K562 (cell line): ENCODE measurements at regions not wholly inside any gene's neighbourhood (a gene's known extent, or its start where the extent isn't known, plus 50 kb on each side); places are given as distances from the start of the nearest gene placed in this dataset.

Experiments used
- ADNP ChIP-seq: fragments of 200-800 bp; sonication (Bioruptor generic); IDR thresholded peaks from 2 replicates; pipeline ENCODE4 v1.6.1; 2016; ENCODE audit warnings: missing genetic modification characterization, missing compliant biosample characterization
- ATF6 ChIP-seq: sonication (generic); formaldehyde crosslinking; IDR thresholded peaks from 2 replicates; pipeline ENCODE4 v1.4.0; 2020; ENCODE audit warnings: mild to moderate bottlenecking, missing genetic modification reagents
- IRF2 ChIP-seq: sonication (generic); formaldehyde crosslinking; IDR thresholded peaks from 2 replicates; pipeline ENCODE4 v1.8.1; 2022; ENCODE audit warnings: mild to moderate bottlenecking, missing genetic modification reagents
- JUND ChIP-seq, 2 experiments: IDR thresholded peaks; 2 replicates in 1 of 2; 3 replicates in 1 of 2; pipeline ENCODE4 v1.6.1; 2011; ENCODE audit warnings: borderline replicate concordance in 2 of 2, low read depth in 2 of 2, low read length in 2 of 2, improper control_type of control experiment in 1 of 2, missing biosample characterization in 1 of 2, missing genetic modification characterization in 1 of 2, missing genetic modification reagents in 1 of 2
- MCM5 ChIP-seq: fragments of 450-650 bp; IDR thresholded peaks from 2 replicates; pipeline ENCODE4 v1.6.1; 2016; ENCODE audit warnings: low read depth
- NCOA2 ChIP-seq, 2 experiments: fragments of 450-650 bp; IDR thresholded peaks; 2 replicates each; pipeline ENCODE4 v1.6.1; 2018; ENCODE audit warnings: mild to moderate bottlenecking in 2 of 2, moderate library complexity in 1 of 2; ENCODE audit not compliant: partially characterized antibody in 2 of 2
- REST ChIP-seq, 2 experiments: fragments of 450-650 bp; formaldehyde crosslinking in 1 of 2; IDR thresholded peaks; 2 replicates each; pipeline versions ENCODE4 v1.4.0 to v1.6.1; 2014 to 2020; ENCODE audit warnings: mild to moderate bottlenecking in 2 of 2, borderline replicate concordance in 1 of 2, low read depth in 1 of 2
- THRAP3 ChIP-seq: fragments of 450-650 bp; IDR thresholded peaks from 2 replicates; pipeline ENCODE4 v1.6.1; 2016; ENCODE audit warnings: mild to moderate bottlenecking, inconsistent platforms, borderline replicate concordance
- UBTF ChIP-seq, 2 experiments: IDR thresholded peaks; 2 replicates each; pipeline ENCODE4 v1.6.1; 2012; ENCODE audit warnings: improper control_type of control experiment in 2 of 2, low read depth in 2 of 2, low read length in 2 of 2, borderline replicate concordance in 1 of 2
- ZNF12 ChIP-seq: sonication (generic); formaldehyde crosslinking; IDR thresholded peaks from 2 replicates; pipeline ENCODE4 v1.4.0; 2020; ENCODE audit warnings: mild to moderate bottlenecking, missing genetic modification reagents
- TF ChIP-seq, protein P1 (sequence below): IDR thresholded peaks from 2 replicates; pipeline ENCODE4 v1.6.1; 2014; ENCODE audit warnings: antibody characterized with exemption

DNA sequence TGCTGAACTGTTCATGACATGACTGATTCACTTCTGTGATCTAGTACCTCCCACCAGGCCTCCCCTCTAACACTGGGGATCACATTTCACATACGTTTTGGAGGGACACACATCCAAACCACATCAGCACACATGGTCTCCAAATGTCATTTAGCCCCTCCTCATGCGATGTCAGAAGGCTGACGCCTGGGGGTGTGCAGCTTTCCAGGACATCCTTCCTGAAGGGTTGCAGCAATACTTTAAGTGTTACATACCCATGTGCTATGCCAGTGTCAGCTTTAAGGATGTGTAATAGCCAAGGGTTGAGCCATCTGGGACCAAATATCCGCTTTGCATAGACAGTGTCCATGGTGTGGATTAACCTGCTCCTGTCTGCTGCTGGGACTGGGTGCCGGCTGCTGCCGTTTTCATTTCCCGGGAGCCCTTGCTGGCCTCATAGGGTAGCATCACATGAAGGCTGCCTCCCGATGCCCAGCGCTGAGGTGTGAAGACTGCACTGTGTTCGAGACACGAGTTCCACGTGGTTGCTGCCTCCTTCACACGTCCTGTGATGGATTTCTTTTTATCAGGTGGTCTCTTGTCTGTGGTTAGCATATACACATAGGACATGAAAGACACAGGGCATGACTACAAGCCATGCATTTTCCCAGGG, 219.0 kb downstream of the THBS2 start (continued):
- TF ChIP-seq REST (IDR thresholded peaks at IDR 0.05; ENCODE audit: borderline replicate concordance) (no peak), REST (CRISPR knock-in tag; IDR thresholded peaks at IDR 0.05; ENCODE audit: low read depth) (no peak), ATF6 (no peak), IRF2 (no peak), NCOA2 (IDR thresholded peaks at IDR 0.05; ENCODE audit: partially characterized antibody in 2 of 2) (no peak), ZNF12 (CRISPR knock-in tag) (no peak), JUND (IDR thresholded peaks at IDR 0.05; ENCODE audit: borderline replicate concordance, low read depth, low read length) (no peak), JUND (tag; IDR thresholded peaks at IDR 0.05; ENCODE audit: borderline replicate concordance, low read depth, low read length) (no peak), UBTF (IDR thresholded peaks at IDR 0.05; ENCODE audit: borderline replicate concordance in 1 of 2, low read depth in 2 of 2, low read length in 2 of 2) (no peak), THRAP3 (no peak), MCM5 (no peak), ADNP (tag) (no peak)
- TF ChIP-seq, protein P1, sequence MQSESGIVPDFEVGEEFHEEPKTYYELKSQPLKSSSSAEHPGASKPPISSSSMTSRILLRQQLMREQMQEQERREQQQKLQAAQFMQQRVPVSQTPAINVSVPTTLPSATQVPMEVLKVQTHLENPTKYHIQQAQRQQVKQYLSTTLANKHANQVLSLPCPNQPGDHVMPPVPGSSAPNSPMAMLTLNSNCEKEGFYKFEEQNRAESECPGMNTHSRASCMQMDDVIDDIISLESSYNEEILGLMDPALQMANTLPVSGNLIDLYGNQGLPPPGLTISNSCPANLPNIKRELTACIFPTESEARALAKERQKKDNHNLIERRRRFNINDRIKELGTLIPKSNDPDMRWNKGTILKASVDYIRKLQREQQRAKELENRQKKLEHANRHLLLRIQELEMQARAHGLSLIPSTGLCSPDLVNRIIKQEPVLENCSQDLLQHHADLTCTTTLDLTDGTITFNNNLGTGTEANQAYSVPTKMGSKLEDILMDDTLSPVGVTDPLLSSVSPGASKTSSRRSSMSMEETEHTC = no peak
